Activated T-cell treated with anti-CD3 and anti-CD28 coated beads, Interleukin-2, amount 50 U/mL, for 72 hours (primary cell): ENCODE measurements at regions not wholly inside any gene's neighbourhood (a gene's known extent, or its start where the extent isn't known, plus 50 kb on each side); places are given as distances from the start of the nearest gene placed in this dataset.

ENCODE experiments used
- ATAC-seq, 2 donors: fragments of 150-1000 bp; cut with Tn5 transposase; replicated peaks in 1 of 2; 2 replicates each; pipeline ENCODE4 v1.10.0; 2021; ENCODE audit warnings: moderate library complexity in 2 of 2, mild to moderate bottlenecking in 1 of 2
- DNase-seq, 2 donors: peaks; one replicate each; pipeline ENCODE4 v3.0.0; 2021 to 2022; ENCODE audit warnings: mixed read lengths in 1 of 2
- H3K27ac Mint-ChIP-seq: one replicate; pipeline ENCODE4 v1.8.0; 2022; ENCODE audit warnings: mild to moderate bottlenecking, moderate library complexity, mixed read lengths
- H3K27me3 Mint-ChIP-seq: one replicate; pipeline ENCODE4 v1.8.0; 2022; ENCODE audit warnings: low read depth, mixed read lengths
- H3K36me3 Mint-ChIP-seq, 2 donors: one replicate each; pipeline ENCODE4 v1.8.0; 2022; ENCODE audit warnings: mixed read lengths in 2 of 2, mild to moderate bottlenecking in 1 of 2; ENCODE audit not compliant: insufficient read depth in 2 of 2
- H3K4me1 Mint-ChIP-seq: one replicate; pipeline ENCODE4 v1.8.0; 2022; ENCODE audit warnings: low read depth, mixed read lengths
- H3K4me3 Mint-ChIP-seq, 2 donors: one replicate each; pipeline ENCODE4 v1.8.0; 2022; ENCODE audit warnings: mild to moderate bottlenecking in 2 of 2, mixed read lengths in 2 of 2, moderate library complexity in 2 of 2
- H3K9me3 Mint-ChIP-seq, 2 donors: one replicate each; pipeline ENCODE4 v1.8.0; 2022; ENCODE audit warnings: mixed read lengths in 2 of 2

GRCh38 chr3:181369637-181370036, 342.1 kb upstream of the SOX2 start:
- DNase-seq (no peak), ATAC-seq (no peak)
- Mint-ChIP-seq H3K4me3 (no peak overlapping the region), H3K36me3 (no peaks in the 10 kb centered on the region), H3K4me1 (no peaks in the 10 kb centered on the region), H3K27ac (no peak overlapping the region), H3K27me3 (no peaks in the 10 kb centered on the region), H3K9me3 (peaks cover under 1 to 4% of the 10 kb centered on the region in 2 donors)

- H3K9me3 Mint-ChIP-seq, result peaks cover 5 to 9% of the 10 kb centered on the region in 2 donors
- ATAC-seq, result no peak
- peaks cover 0 to 3% of the 10 kb centered on the region in 2 donors for H3K36me3 Mint-ChIP-seq
- H3K4me3 Mint-ChIP-seq, result no peak overlapping the region
- no peak for DNase-seq
- H3K4me1 Mint-ChIP-seq, result no peaks in the 10 kb centered on the region
- H3K27ac Mint-ChIP-seq, result no peak overlapping the region
- no peaks in the 10 kb centered on the region for H3K27me3 Mint-ChIP-seq
Measured at GRCh38 chr3:181363231-181363630, 348.5 kb upstream of the SOX2 start.

DNA sequence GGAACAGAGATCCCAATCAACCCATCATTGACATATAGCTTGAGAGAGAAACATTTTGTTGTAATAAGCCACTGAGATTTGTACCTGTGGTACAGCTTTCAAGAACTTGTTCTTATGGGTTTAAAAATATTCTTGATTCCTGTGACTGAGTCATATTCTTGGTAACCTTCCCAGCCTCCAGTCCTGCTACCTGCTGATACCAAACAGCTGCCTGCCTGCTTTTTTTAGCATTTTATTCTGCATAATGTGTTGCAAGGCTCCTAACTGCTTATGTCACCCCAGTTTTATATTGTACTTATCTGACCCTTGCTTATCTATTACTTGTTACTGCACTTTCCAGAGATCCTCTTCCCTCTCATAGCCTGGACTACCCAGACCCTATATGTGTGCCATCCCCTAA, 349.3 kb upstream of the SOX2 start:
- H3K27ac Mint-ChIP-seq, result no peak overlapping the region
- no peaks in the 10 kb centered on the region for H3K4me1 Mint-ChIP-seq
- peaks cover 5 to 9% of the 10 kb centered on the region in 2 donors for H3K9me3 Mint-ChIP-seq
- H3K27me3 Mint-ChIP-seq, result no peaks in the 10 kb centered on the region
- no peak for DNase-seq
- no peak for ATAC-seq
- H3K4me3 Mint-ChIP-seq, result no peak overlapping the region
- H3K36me3 Mint-ChIP-seq, result peaks cover 1 to 3% of the 10 kb centered on the region in 2 donors

- ATAC-seq (peak in 1 of 2 donors; percentile 65), DNase-seq (no peak)
- Mint-ChIP-seq H3K36me3 (peaks cover 1 to 3% of the 10 kb centered on the region in 2 donors), H3K4me3 (no peak overlapping the region), H3K27ac (no peak overlapping the region), H3K27me3 (no peaks in the 10 kb centered on the region), H3K4me1 (no peaks in the 10 kb centered on the region), H3K9me3 (peaks cover 5 to 11% of the 10 kb centered on the region in 2 donors)
Measured at GRCh38 chr3:181358562-181358961, 353.2 kb upstream of the SOX2 start.

- Mint-ChIP-seq H3K27ac (no peak overlapping the region), H3K27me3 (no peaks in the 10 kb centered on the region), H3K9me3 (peaks cover 3 to 11% of the 10 kb centered on the region in 2 donors), H3K4me1 (no peaks in the 10 kb centered on the region), H3K4me3 (no peak overlapping the region), H3K36me3 (peaks cover 1 to 3% of the 10 kb centered on the region in 2 donors)
- DNase-seq (no peak), ATAC-seq (peak in 1 of 2 donors; percentile 28)
Measured at GRCh38 chr3:181358060-181358459, 353.7 kb upstream of the SOX2 start.

DNA sequence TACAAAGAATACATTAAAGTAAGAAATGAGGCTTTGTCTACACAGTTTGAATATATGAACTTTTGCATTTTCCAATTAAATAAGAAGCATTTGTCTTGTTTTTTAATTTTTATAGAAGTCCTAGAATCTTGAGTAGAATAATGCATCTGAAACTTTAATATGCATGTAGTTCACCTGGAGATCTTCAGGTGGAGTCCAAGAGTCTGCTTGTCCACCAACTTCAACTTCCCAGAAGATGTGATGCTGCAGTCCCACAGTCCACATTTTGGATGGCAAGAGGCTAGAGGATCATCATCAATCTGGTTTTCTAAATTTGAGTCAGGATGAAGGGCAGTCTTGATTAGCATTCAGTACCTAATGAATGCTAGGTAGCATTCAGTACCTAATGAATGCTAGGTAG, 357.6 kb upstream of the SOX2 start:
- Mint-ChIP-seq H3K27me3 (no peaks in the 10 kb centered on the region), H3K4me3 (no peak overlapping the region), H3K9me3 (peaks cover 0 to 5% of the 10 kb centered on the region in 2 donors), H3K4me1 (no peaks in the 10 kb centered on the region), H3K36me3 (peaks cover 0 to 1% of the 10 kb centered on the region in 2 donors), H3K27ac (no peak overlapping the region)
- ATAC-seq (no peak), DNase-seq (no peak)

DNA sequence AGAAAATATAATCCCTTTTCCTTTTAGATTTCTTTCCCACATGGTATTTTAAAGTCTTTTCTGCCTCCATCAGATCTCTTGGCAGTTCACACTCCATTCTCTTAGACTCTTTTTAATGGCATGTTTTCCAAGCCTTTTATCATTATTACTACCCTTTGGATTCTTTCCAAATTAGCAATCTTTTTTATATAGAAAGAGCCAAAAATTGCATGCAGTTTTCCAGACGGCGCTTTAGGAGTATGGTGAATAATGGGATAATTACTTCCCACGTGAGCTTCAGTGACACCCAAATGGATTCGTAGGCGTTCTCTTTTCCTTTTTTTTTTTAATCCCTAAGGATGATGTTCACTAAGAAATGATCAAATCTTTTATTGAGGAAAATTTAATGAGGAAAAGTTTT, 354.8 kb upstream of the DNAJC19 start:
- no peaks in the 10 kb centered on the region for H3K4me1 Mint-ChIP-seq
- no peaks in the 10 kb centered on the region for H3K36me3 Mint-ChIP-seq
- no peak for DNase-seq
- no peak for ATAC-seq
- no peak overlapping the region for H3K27ac Mint-ChIP-seq
- H3K9me3 Mint-ChIP-seq, result peaks cover 4% of the 10 kb centered on the region in 2 donors
- H3K4me3 Mint-ChIP-seq, result no peak overlapping the region
- H3K27me3 Mint-ChIP-seq, result no peaks in the 10 kb centered on the region

DNA sequence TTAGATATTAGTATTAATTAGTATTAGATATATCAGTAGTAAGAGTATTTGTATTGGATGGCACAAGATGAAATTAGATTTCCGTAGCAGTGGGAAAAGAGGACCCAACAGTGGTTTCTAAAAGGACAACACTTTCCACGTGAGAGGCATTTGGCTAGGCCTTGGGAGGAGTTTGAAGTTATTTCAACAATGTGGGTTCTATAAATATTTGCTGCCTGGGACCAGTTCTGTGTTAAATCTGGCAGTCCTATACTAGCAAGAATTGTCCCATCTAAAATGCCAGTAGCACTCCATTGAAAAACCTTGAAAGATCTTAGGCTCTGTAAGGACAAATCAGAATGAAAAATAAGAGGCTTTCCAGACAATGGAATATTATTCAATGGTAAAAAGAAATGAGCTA, 347.1 kb upstream of the DNAJC19 start:
- Mint-ChIP-seq H3K9me3 (peaks cover 2% of the 10 kb centered on the region in 2 donors), H3K27ac (no peak overlapping the region), H3K4me1 (no peaks in the 10 kb centered on the region), H3K36me3 (no peaks in the 10 kb centered on the region), H3K27me3 (no peaks in the 10 kb centered on the region), H3K4me3 (no peak overlapping the region)
- ATAC-seq (no peak), DNase-seq (no peak)

GRCh38 chr3:181333394-181333793, 343.9 kb upstream of the DNAJC19 start:
- DNase-seq (no peak), ATAC-seq (no peak)
- H3K36me3 Mint-ChIP-seq, result no peaks in the 10 kb centered on the region
- no peak overlapping the region for H3K4me3 Mint-ChIP-seq
- H3K27me3 Mint-ChIP-seq, result no peaks in the 10 kb centered on the region
- H3K4me1 Mint-ChIP-seq, result no peaks in the 10 kb centered on the region
- H3K27ac Mint-ChIP-seq, result no peak overlapping the region
- H3K9me3 Mint-ChIP-seq, result peaks cover 0 to 2% of the 10 kb centered on the region in 2 donors

GRCh38 chr3:181330821-181331563, 341.5 kb upstream of the DNAJC19 start:
- no peaks in the 10 kb centered on the region for H3K4me1 Mint-ChIP-seq
- H3K27ac Mint-ChIP-seq, result no peak overlapping the region
- H3K27me3 Mint-ChIP-seq, result no peaks in the 10 kb centered on the region
- H3K9me3 Mint-ChIP-seq, result peaks cover 0 to 2% of the 10 kb centered on the region in 2 donors
- no peaks in the 10 kb centered on the region for H3K36me3 Mint-ChIP-seq
- H3K4me3 Mint-ChIP-seq, result no peak overlapping the region
- DNase-seq (no peak), ATAC-seq (no peak)

DNA sequence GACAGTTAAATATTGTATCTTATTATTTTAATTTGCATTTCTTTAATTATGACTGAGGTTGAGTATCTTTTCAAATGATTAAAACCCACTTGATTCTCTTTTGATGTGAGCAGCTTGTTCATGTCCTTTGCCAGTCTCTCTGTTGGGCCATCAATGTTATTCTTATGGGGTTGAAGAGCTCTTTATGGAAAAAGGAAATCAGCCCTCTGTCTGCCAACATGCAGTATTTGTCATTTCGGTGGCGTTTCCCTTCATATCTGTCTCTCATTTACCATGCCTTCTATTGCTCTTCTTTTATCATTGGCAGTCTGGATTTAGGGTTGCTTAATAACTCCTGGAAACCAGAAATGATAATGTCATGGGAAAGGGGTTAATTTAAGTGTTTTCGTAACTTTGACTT, 340.7 kb upstream of the DNAJC19 start:
- Mint-ChIP-seq H3K27me3 (no peaks in the 10 kb centered on the region), H3K4me3 (no peak overlapping the region), H3K27ac (no peak overlapping the region), H3K4me1 (no peaks in the 10 kb centered on the region), H3K36me3 (no peaks in the 10 kb centered on the region), H3K9me3 (no peaks in the 10 kb centered on the region)
- DNase-seq (no peak), ATAC-seq (no peak)

GRCh38 chr3:181329024-181329423, 339.5 kb upstream of the DNAJC19 start:
- no peak for ATAC-seq
- no peak for DNase-seq
- no peaks in the 10 kb centered on the region for H3K4me1 Mint-ChIP-seq

GRCh38 chr3:181328346-181328745, 338.8 kb upstream of the DNAJC19 start:
- Mint-ChIP-seq H3K4me1 (no peaks in the 10 kb centered on the region), H3K27me3 (no peaks in the 10 kb centered on the region), H3K9me3 (peaks cover 0 to 1% of the 10 kb centered on the region in 2 donors), H3K27ac (no peak overlapping the region), H3K36me3 (no peaks in the 10 kb centered on the region), H3K4me3 (no peak overlapping the region)
- no peak for DNase-seq
- ATAC-seq, result no peak

More at GRCh38 chr3:181329024-181329423, 339.5 kb upstream of the DNAJC19 start:
- no peaks in the 10 kb centered on the region for H3K27me3 Mint-ChIP-seq
- H3K36me3 Mint-ChIP-seq, result no peaks in the 10 kb centered on the region
- no peaks in the 10 kb centered on the region for H3K9me3 Mint-ChIP-seq
- no peak overlapping the region for H3K4me3 Mint-ChIP-seq
- no peak overlapping the region for H3K27ac Mint-ChIP-seq

GRCh38 chr3:181327349-181327748, 337.8 kb upstream of the DNAJC19 start:
- Mint-ChIP-seq H3K4me3 (no peak overlapping the region), H3K9me3 (peaks cover 4 to 7% of the 10 kb centered on the region in 2 donors), H3K4me1 (no peaks in the 10 kb centered on the region), H3K27me3 (no peaks in the 10 kb centered on the region), H3K36me3 (peaks cover 0 to 3% of the 10 kb centered on the region in 2 donors), H3K27ac (no peak overlapping the region)
- ATAC-seq (no peak), DNase-seq (no peak)
